Kidney (tissue), 13 donors: ENCODE measurements at regions not wholly inside any gene's neighbourhood (a gene's known extent, or its start where the extent isn't known, plus 50 kb on each side); places are given as distances from the start of the nearest gene placed in this dataset.

ENCODE experiments used
- DNase-seq, 5 donors: peaks; one replicate each; pipeline ENCODE4 v3.0.0-alpha.2; 2013 to 2020
- FAIRE-seq: peaks from 2 replicates; lab custom pipeline; 2012; peaks lifted over from hg19 to GRCh38; lab: Jason Lieb, UNC
- H3K27ac ChIP-seq, 2 donors: one replicate each; pipeline ENCODE4 v1.7.0; 2013; ENCODE audit warnings: low read depth in 2 of 2, low read length in 2 of 2, inconsistent platforms in 1 of 2
- H3K27me3 ChIP-seq: one replicate; pipeline ENCODE4 v1.7.1; 2013; ENCODE audit warnings: low read length, inconsistent platforms; ENCODE audit not compliant: control insufficient read depth, insufficient read depth
- H3K36me3 ChIP-seq, 3 donors: one replicate each; pipeline versions ENCODE4 v1.7.0 to v1.7.1; 2013; ENCODE audit warnings: low read length in 3 of 3, control low read depth in 1 of 3, inconsistent platforms in 1 of 3; ENCODE audit not compliant: insufficient read depth in 3 of 3, control insufficient read depth in 2 of 3
- H3K4me1 ChIP-seq, 3 donors: one replicate each; pipeline versions ENCODE4 v1.7.0 to v1.7.1; 2013; ENCODE audit warnings: low read length in 3 of 3, inconsistent platforms in 1 of 3, low read depth in 1 of 3; ENCODE audit not compliant: control insufficient read depth in 2 of 3, insufficient read depth in 2 of 3
- H3K4me3 ChIP-seq, 3 donors: one replicate each; pipeline versions ENCODE4 v1.7.0 to v1.8.1; 2013; ENCODE audit warnings: low read length in 3 of 3, control low read depth in 1 of 3, inconsistent platforms in 1 of 3
- H3K9ac ChIP-seq, 3 donors: one replicate each; pipeline versions ENCODE4 v1.7.0 to v1.7.1; 2013; ENCODE audit warnings: low read length in 3 of 3, control low read depth in 1 of 3, inconsistent platforms in 1 of 3
- H3K9me3 ChIP-seq, 3 donors: one replicate each; pipeline versions ENCODE4 v1.7.0 to v1.7.1; 2013; ENCODE audit warnings: low read length in 3 of 3, control low read depth in 1 of 3, inconsistent platforms in 1 of 3; ENCODE audit not compliant: control insufficient read depth in 2 of 3, insufficient read depth in 1 of 3
- intact Hi-C: fragments of 100-400 bp; cut with DNase I; formaldehyde crosslinking; loops from one replicate; pipeline ENCODE4 v1.11.1; 2022
- TF ChIP-seq, protein P1 (sequence below): IDR thresholded peaks from 3 replicates; pipeline ENCODE4 v1.5.1; 2012; ENCODE audit warnings: mild to moderate bottlenecking, moderate library complexity, borderline replicate concordance; ENCODE audit not compliant: insufficient read depth; ENCODE audit errors: extremely low read depth
- donor health status: control.
- donor health status: control.
- donor health status: control.
- donor health status: control.
- donor health status: control.
- donor health status: DM: yes; HTN: yes; CAD: no.
- donor health status: Normal renal cell carcinoma (clear cell type).

- TF ChIP-seq, protein P1, sequence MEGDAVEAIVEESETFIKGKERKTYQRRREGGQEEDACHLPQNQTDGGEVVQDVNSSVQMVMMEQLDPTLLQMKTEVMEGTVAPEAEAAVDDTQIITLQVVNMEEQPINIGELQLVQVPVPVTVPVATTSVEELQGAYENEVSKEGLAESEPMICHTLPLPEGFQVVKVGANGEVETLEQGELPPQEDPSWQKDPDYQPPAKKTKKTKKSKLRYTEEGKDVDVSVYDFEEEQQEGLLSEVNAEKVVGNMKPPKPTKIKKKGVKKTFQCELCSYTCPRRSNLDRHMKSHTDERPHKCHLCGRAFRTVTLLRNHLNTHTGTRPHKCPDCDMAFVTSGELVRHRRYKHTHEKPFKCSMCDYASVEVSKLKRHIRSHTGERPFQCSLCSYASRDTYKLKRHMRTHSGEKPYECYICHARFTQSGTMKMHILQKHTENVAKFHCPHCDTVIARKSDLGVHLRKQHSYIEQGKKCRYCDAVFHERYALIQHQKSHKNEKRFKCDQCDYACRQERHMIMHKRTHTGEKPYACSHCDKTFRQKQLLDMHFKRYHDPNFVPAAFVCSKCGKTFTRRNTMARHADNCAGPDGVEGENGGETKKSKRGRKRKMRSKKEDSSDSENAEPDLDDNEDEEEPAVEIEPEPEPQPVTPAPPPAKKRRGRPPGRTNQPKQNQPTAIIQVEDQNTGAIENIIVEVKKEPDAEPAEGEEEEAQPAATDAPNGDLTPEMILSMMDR: no peak
- Histone ChIP-seq H3K27me3 (peaks cover 21% of the 10 kb centered on the region), H3K4me1 (no peaks in the 10 kb centered on the region), H3K36me3 (no peaks in the 10 kb centered on the region), H3K9me3 (no peaks in the 10 kb centered on the region), H3K27ac (no peak overlapping the region), H3K4me3 (no peak overlapping the region), H3K9ac (no peak overlapping the region)
- DNase-seq (peak in 1 of 5 donors; percentile 53), FAIRE-seq (no peak)
- intact Hi-C loops: no loop called here
These were observed 93.2 kb downstream of the TEX29 start for GRCh38 chr13:111413407-111414187.

DNA sequence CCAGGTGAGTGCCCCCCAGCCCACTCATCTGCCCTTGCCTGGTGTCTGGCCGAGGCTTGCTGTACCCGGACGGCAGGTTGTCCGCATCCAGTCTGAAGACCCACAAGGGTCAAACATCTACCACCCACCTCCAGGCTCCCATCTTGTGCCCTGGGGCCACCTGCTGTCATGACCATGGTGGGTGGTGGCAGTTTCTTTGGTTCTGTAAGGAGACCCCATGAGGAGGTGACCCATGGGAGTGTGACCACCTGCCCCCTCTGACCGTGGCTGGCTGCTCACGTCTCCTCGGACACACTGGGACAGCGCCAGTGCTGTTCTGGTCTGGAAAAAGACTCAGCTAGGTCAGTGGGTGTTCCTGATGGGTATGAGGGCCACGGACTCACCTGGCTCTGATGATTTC is 93.9 kb downstream of the TEX29 start:
- TF ChIP-seq, protein P1: no peak
- Histone ChIP-seq H3K4me1 (no peaks in the 10 kb centered on the region), H3K9me3 (no peaks in the 10 kb centered on the region), H3K36me3 (no peaks in the 10 kb centered on the region), H3K27ac (no peak overlapping the region), H3K9ac (no peak overlapping the region), H3K27me3 (peaks cover 21% of the 10 kb centered on the region), H3K4me3 (no peak overlapping the region)
- FAIRE-seq: no peak
- intact Hi-C loops: no loop called here
- peak in 1 of 5 donors; percentile 40 for DNase-seq

DNA sequence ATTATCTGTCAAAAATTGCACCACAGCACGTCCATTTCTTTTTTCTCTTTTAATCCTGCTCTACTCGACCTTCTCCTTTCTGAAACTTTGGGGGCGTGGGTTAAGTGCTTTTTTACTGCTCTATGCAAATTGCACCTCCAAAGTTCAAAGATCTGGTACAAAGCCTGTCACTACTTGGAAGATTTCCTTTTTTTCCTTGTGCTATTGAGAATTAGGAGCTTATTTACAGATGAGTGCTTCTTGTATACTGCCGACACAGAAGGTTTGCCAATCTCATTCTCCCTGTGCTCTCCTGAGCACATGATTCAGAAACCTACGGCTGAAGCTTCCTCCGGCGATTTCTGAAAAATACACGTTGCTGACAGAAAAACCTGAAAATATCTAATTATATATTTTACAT is 94.8 kb downstream of the TEX29 start:
- no peaks in the 10 kb centered on the region for H3K4me1 ChIP-seq
- no peak overlapping the region for H3K27ac ChIP-seq
- intact Hi-C loops: no loop called here
- no peak overlapping the region for H3K4me3 ChIP-seq
- TF ChIP-seq, protein P1: no peak
- no peak overlapping the region for H3K9ac ChIP-seq
- no peaks in the 10 kb centered on the region for H3K36me3 ChIP-seq
- FAIRE-seq: no peak
- no peaks in the 10 kb centered on the region for H3K9me3 ChIP-seq
- H3K27me3 ChIP-seq: peaks cover 21% of the 10 kb centered on the region
- no peak for DNase-seq
